Activated CD4-positive, alpha-beta T cell treated with anti-CD3 and anti-CD28 coated beads, Interleukin-2, Interleukin-4, amounts not matched to agents 100 ng/mL and 50 ng/mL, durations not matched to agents 16 hours and 8 hours (primary cell): ENCODE measurements at regions not wholly inside any gene's neighbourhood (a gene's known extent, or its start where the extent isn't known, plus 50 kb on each side); places are given as distances from the start of the nearest gene placed in this dataset.
"Not testable (repeated sequence)": the region's sequence is repeated elsewhere in the genome, so short reads cannot be mapped to it uniquely, and the experiment has no call there.

ENCODE experiments used
- DNase-seq: peaks from one replicate; pipeline ENCODE4 v3.0.0-alpha.2; 2020; ENCODE audit warnings: low spot score

- DNase-seq, result no peak
These were observed 268.8 kb downstream of the MREG start for GRCh38 chr2:215744514-215744913.

GRCh38 chr2:215743066-215743465 lies 270.3 kb downstream of the MREG start:
- DNase-seq, result no peak

DNA sequence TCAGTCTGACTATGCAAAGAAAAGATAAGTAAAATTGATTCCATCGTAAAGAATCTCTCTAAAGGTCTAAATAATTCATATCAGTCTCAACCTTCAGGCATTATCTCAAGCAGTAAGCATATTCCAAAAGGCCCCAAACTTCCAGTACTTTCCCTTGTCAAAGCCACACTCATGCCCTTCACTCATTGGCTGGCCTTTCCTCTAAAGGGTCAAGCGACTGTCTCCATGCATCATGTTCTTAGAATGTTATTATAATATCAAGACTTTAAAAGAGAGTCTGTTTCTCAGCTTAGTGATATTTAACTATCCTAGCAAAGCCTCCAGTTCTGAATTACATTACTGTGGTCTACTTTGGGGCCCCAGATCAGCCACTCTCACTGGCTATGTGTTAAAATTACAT lies 271.3 kb downstream of the MREG start:
- no peak for DNase-seq

GRCh38 chr2:215740071-215740470 lies 273.3 kb downstream of the MREG start:
- no peak for DNase-seq

DNA sequence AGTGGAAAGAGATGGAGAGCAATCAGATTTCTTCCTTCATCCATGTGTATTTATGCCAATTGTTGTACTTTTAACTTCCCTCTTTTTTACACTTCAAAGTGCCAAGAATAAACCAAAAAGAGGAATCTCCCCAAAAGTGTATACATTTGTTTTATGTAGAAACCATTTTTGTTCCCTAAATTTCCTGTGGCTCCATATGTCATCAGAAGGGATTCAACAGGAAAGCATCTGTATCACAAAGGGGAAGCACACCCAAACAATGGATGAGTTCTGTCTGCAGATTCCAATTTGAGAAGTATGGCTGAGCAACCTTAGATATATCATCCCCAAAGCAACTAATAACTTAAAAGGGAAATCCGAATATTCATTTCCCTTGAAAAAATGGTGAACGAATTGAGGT lies 275.0 kb downstream of the MREG start:
- DNase-seq, result no peak

DNA sequence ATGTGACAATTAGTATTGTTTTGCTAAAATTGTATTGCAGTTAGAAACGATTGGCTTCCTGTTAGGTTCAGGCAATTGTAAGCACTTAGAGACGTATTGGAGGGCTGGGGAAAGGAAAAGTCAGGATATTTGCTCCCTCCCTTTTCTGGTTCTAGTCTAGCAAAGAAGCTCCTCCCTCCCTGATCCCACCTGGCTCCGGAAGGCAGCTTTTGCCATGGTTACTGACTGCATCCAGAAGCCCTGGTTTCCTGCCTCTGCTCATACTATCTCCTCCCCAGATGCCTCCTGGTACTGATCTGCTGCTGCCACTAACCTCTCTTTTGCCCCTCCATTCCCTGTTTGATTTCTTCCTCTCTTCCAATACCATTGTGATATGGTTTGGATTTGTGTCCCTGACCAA lies 275.9 kb downstream of the MREG start:
- no peak for DNase-seq

GRCh38 chr2:215736653-215737290 lies 276.6 kb downstream of the MREG start:
- DNase-seq, result no peak

- no peak for DNase-seq
These were observed 282.2 kb downstream of the MREG start for GRCh38 chr2:215731108-215731658.

- no peak for DNase-seq
These were observed 283.2 kb downstream of the MREG start for GRCh38 chr2:215729985-215730620.

- no peak for DNase-seq
These were observed 284.8 kb downstream of the MREG start for GRCh38 chr2:215728504-215729065.

- no peak for DNase-seq
These were observed 285.5 kb downstream of the MREG start for GRCh38 chr2:215727507-215728503.

- DNase-seq, result no peak
These were observed 287.3 kb downstream of the MREG start for GRCh38 chr2:215726070-215726469.

GRCh38 chr2:215724146-215724545 lies 288.3 kb upstream of the FN1 start:
- DNase-seq, result no peak

- no peak for DNase-seq
These were observed 287.8 kb upstream of the FN1 start for GRCh38 chr2:215723631-215724011.

GRCh38 chr2:215722986-215723630 lies 287.2 kb upstream of the FN1 start:
- DNase-seq, result no peak

DNA sequence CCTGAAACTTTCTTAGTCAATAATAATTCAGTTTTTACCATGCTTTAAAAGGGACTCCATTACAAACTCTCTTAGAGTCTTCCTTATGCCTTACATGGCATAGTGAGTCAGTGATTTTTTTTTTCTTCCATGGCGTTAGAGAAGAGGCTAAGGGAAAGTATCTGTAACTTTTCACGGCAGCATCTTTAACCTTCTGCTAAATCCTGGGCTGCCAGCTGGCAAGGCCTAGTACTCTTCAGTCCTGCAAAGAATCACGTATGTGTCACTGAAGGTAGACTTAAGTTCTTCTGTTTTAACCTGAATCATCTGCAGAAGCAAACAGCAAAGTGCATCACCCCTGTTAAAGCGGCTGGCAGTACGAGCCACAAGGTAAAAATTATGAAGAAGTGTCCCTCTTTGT lies 286.3 kb upstream of the FN1 start:
- DNase-seq, result no peak

DNA sequence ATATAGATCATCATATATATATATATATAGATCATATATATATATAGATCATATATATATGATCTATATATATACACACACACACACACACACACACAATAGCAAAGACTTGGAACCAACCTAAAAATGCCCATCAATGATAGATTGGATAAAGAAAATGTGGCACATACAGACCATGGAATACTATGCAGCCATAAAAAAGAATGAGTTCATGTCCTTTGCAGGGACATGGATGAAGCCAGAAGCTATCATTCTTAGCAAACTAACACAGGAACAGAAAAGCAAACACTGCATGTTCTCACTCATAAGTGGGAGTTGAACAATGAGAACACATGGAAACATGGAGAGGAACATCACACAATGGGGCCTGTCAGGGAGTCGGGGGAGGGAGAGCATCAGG lies 285.6 kb upstream of the FN1 start:
- not testable (repeated sequence) for DNase-seq

- no peak for DNase-seq
These were observed 283.0 kb upstream of the FN1 start for GRCh38 chr2:215718890-215719289.

GRCh38 chr2:215718436-215718835 lies 282.6 kb upstream of the FN1 start:
- DNase-seq, result no peak

DNA sequence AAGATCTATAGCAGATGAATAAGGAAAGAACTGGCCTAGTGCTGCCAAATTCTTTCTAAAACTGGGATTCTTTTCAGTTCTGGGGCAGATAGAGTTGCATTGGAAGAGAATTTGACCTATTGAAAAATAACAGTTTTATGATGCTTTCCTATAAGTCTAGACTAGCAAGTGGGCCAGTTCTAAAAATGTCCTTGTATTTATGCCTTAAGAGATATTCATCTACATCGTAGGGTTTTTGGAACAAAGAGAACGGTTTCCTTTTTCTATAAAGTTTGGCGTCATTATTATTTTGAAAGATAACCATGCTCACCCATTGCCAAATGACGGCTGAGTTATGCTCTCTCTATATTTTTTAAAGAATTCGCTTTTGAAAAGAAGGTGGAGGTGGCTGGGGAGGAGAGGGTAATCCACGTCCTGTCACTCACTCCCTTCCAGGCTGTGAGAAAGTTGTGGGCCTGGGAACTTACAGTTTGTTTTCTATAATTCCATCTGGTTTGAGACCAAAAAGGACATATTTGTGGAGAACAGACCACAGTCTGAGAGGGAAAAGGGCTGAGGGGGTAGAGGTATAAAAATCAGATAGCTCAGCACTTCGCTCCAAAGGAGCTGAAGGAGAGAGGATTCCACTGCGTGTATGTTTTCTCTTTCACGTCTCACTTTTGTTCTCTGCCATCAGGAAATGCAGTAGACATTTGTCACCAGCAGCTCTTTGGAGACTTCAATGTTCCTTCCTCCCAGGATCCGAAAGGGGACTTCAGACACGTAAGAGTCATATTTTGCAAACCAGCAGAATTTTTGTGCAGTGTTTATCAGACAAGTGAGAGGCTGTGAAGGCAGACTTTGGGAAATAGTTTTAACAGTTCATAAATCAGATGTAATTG lies 281.9 kb upstream of the FN1 start:
- no peak for DNase-seq

DNA sequence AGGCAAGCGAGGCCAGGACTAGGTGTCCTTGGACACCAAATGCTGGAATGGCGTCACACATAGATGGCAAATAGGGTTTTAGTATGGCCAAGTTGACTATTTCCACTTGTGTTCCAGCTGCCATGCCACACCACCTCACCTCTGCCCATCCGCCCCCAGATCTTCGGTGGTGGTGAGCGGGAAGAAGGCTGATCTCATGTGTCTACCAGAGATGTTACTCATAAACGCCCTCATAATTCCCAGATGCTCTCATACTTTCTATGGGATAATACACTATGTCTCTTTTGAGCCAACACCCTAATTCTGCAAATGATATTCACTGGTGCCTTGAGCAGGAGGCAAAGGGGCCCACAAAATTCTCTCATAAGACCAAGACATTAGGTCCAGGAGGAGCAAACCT lies 281.1 kb upstream of the FN1 start:
- DNase-seq, result no peak
